HUES6 (cell line): ENCODE measurements at regions not wholly inside any gene's neighbourhood (a gene's known extent, or its start where the extent isn't known, plus 50 kb on each side); places are given as distances from the start of the nearest gene placed in this dataset.
"Not testable (repeated sequence)": the region's sequence is repeated elsewhere in the genome, so short reads cannot be mapped to it uniquely, and the experiment has no call there.

Source experiments
- H3K27ac ChIP-seq: 2 replicates; pipeline ENCODE4 v1.7.0; 2013; ENCODE audit warnings: low read depth, mild to moderate bottlenecking, low read length, inconsistent platforms
- H3K27me3 ChIP-seq: 2 replicates; pipeline ENCODE4 v1.6.1; 2013; ENCODE audit warnings: low read length; ENCODE audit not compliant: control insufficient read depth, insufficient read depth
- H3K36me3 ChIP-seq: 2 replicates; pipeline ENCODE4 v1.6.1; 2013; ENCODE audit warnings: low read length; ENCODE audit not compliant: control insufficient read depth, insufficient read depth
- H3K4me1 ChIP-seq: 2 replicates; pipeline ENCODE4 v1.6.1; 2013; ENCODE audit warnings: low read length; ENCODE audit not compliant: control insufficient read depth, insufficient read depth
- H3K4me3 ChIP-seq: 2 replicates; pipeline ENCODE4 v1.5.1; 2013; ENCODE audit warnings: low read depth, low read length
- H3K9ac ChIP-seq: one replicate; pipeline ENCODE4 v1.6.1; 2013; ENCODE audit warnings: mild to moderate bottlenecking, low read length
- H3K9me3 ChIP-seq: 2 replicates; pipeline ENCODE4 v1.6.1; 2013; ENCODE audit warnings: low read depth, low read length; ENCODE audit not compliant: control insufficient read depth, insufficient read depth

GRCh38 chr4:9703391-9703790, 78.0 kb upstream of the DRD5 start:
- H3K36me3 ChIP-seq = no peaks in the 10 kb centered on the region
- no peaks in the 10 kb centered on the region for H3K27me3 ChIP-seq
- H3K4me3 ChIP-seq = no peak overlapping the region
- H3K9me3 ChIP-seq = no peaks in the 10 kb centered on the region
- H3K27ac ChIP-seq = no peak overlapping the region
- no peaks in the 10 kb centered on the region for H3K4me1 ChIP-seq
- no peak overlapping the region for H3K9ac ChIP-seq

DNA sequence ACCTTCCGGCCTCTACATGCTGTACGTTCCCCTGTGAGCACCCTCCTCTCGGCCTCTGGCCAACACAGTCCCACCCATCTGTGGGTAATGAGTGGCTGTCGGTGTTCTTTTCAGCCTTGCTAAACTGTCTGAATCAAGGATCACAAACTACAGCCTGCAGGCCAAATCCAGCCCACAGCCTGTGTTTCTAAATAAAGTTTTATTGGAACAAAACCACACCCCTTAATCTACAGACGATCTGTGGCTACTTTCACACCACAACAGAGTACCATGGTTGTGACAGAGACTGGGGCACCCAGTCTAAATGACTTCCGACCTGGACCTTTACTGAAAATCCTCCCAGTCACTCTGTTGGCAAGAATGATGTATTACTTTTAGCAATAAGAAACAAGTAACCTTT, 77.3 kb upstream of the DRD5 start:
- H3K9me3 ChIP-seq, H3K9ac ChIP-seq, H3K4me3 ChIP-seq, H3K4me1 ChIP-seq, H3K36me3 ChIP-seq, H3K27me3 ChIP-seq, H3K27ac ChIP-seq: not testable (repeated sequence)

- Histone ChIP-seq H3K9ac (no peak overlapping the region), H3K27me3 (no peaks in the 10 kb centered on the region), H3K36me3 (no peaks in the 10 kb centered on the region), H3K4me1 (no peaks in the 10 kb centered on the region), H3K4me3 (no peak overlapping the region), H3K27ac (no peak overlapping the region), H3K9me3 (no peaks in the 10 kb centered on the region)
Measured at GRCh38 chr4:9704551-9705332, 76.7 kb upstream of the DRD5 start.

- not testable (repeated sequence) for H3K27ac ChIP-seq, H3K9ac ChIP-seq, H3K4me3 ChIP-seq, H3K27me3 ChIP-seq, H3K9me3 ChIP-seq, H3K36me3 ChIP-seq, H3K4me1 ChIP-seq
Measured at GRCh38 chr4:9707281-9707680, 74.2 kb upstream of the DRD5 start.

DNA sequence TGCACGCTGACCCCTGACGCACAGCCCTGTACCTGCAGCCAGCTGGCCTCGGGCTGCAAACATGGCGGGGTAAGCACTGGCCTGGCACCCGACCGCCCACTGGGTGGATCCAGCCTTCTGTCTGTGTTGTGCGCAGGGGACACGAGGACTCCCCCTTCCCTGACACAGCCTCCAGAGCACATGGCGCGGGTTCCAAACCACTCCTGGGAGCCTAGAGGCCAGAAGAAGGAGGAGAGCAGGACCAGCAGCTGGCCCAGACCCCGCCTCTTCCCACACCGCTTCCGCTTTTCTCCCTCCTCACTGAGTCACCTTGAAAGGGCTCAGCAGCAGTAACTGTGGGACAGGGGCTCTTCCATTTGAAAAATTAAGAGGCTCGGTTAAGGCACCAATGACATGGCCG, 73.5 kb upstream of the DRD5 start:
- not testable (repeated sequence) for H3K27me3 ChIP-seq, H3K4me3 ChIP-seq, H3K9me3 ChIP-seq, H3K36me3 ChIP-seq, H3K9ac ChIP-seq, H3K4me1 ChIP-seq, H3K27ac ChIP-seq

- Histone ChIP-seq H3K27me3 (no peaks in the 10 kb centered on the region), H3K9me3 (no peaks in the 10 kb centered on the region), H3K36me3 (no peaks in the 10 kb centered on the region), H3K4me3 (no peak overlapping the region), H3K27ac (no peak overlapping the region), H3K9ac (no peak overlapping the region), H3K4me1 (no peaks in the 10 kb centered on the region)
Measured at GRCh38 chr4:9709724-9710123, 71.7 kb upstream of the DRD5 start.

- not testable (repeated sequence) for H3K9ac ChIP-seq, H3K36me3 ChIP-seq, H3K9me3 ChIP-seq, H3K27ac ChIP-seq, H3K27me3 ChIP-seq, H3K4me3 ChIP-seq, H3K4me1 ChIP-seq
Measured at GRCh38 chr4:9715271-9715670, 66.2 kb upstream of the DRD5 start.

DNA sequence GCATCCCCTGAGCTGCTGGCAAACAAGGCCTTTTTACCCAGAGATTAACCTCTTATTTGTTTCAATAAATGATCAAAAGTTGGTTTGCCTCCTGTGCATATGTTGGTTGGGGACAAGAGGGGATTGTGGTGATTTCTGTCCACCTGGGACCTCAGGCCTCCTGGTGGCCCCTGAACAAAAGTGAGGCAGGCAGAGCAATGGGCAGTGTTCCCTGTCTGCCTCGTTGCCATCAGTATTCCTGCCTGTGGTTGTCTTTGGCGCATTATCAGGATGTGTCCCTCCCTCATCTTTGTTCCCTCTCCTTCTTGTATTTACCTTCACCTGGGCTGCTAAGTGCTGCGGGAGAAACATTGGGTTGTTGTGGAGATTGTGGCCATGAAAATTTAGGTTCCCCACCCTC, 65.3 kb upstream of the DRD5 start:
- H3K27ac ChIP-seq = no peak overlapping the region
- no peak overlapping the region for H3K9ac ChIP-seq
- no peaks in the 10 kb centered on the region for H3K9me3 ChIP-seq
- no peaks in the 10 kb centered on the region for H3K36me3 ChIP-seq
- H3K4me1 ChIP-seq = no peaks in the 10 kb centered on the region
- no peaks in the 10 kb centered on the region for H3K27me3 ChIP-seq
- no peak overlapping the region for H3K4me3 ChIP-seq

- H3K4me1 ChIP-seq, H3K9ac ChIP-seq, H3K27ac ChIP-seq, H3K4me3 ChIP-seq, H3K27me3 ChIP-seq, H3K36me3 ChIP-seq, H3K9me3 ChIP-seq: not testable (repeated sequence)
Measured at GRCh38 chr4:9718246-9718939, 63.0 kb upstream of the DRD5 start.

GRCh38 chr4:9722131-9722530, 59.3 kb upstream of the DRD5 start:
- not testable (repeated sequence) for H3K27ac ChIP-seq, H3K9me3 ChIP-seq, H3K4me1 ChIP-seq, H3K27me3 ChIP-seq, H3K4me3 ChIP-seq, H3K36me3 ChIP-seq, H3K9ac ChIP-seq
